Endothelial cell of umbilical vein (primary cell): ENCODE measurements at regions not wholly inside any gene's neighbourhood (a gene's known extent, or its start where the extent isn't known, plus 50 kb on each side); places are given as distances from the start of the nearest gene placed in this dataset.

Source experiments
- BruUV-seq: library from RNA; stranded (reverse); fragments of 400-500 nt; replicated peaks from 2 replicates; lab custom pipeline; 2021; lab: Mats Ljungman, UMichigan
- CTCF ChIA-PET: fragments of 300-600, 350-600 bp; sonication (Branson Sonifier 250); formaldehyde crosslinking; loops from one replicate; lab custom pipeline; 2021; ENCODE audit warnings: antibody characterized with exemption, inconsistent platforms; lab: Charles Lee
- POLR2A ChIA-PET: fragments of 300-600, 350-600 bp; sonication (Branson Sonifier 250); formaldehyde crosslinking; loops from one replicate; lab custom pipeline; 2021; ENCODE audit warnings: antibody characterized with exemption, inconsistent platforms; lab: Charles Lee
- DNase-seq: peaks from one replicate; pipeline ENCODE4 v3.0.0-alpha.2; 2011; ENCODE audit warnings: low read depth, low spot score
- FAIRE-seq: peaks from 2 replicates; lab custom pipeline; 2011; peaks lifted over from hg19 to GRCh38; lab: Jason Lieb, UNC
- H2AFZ ChIP-seq: 2 replicates; pipeline ENCODE4 v1.6.0; 2012; ENCODE audit warnings: low read depth, low read length, control low read depth, inconsistent platforms
- H3K27ac ChIP-seq: 2 replicates; pipeline ENCODE4 v1.5.1; 2011; ENCODE audit warnings: low read depth, mild to moderate bottlenecking, control low read depth, low read length, moderate library complexity; ENCODE audit not compliant: insufficient read depth
- H3K27me3 ChIP-seq, 2 experiments: 2 replicates each; pipeline versions ENCODE4 v1.6.0 to v1.6.1; 2011; ENCODE audit warnings: low read length in 2 of 2, mixed read lengths in 1 of 2; ENCODE audit not compliant: control insufficient read depth in 2 of 2, insufficient read depth in 2 of 2
- H3K36me3 ChIP-seq, 2 experiments: 2 replicates in 1 of 2; 3 replicates in 1 of 2; pipeline ENCODE4 v1.5.1; 2011; ENCODE audit warnings: low read length in 2 of 2, mild to moderate bottlenecking in 1 of 2, moderate library complexity in 1 of 2; ENCODE audit not compliant: control insufficient read depth in 2 of 2, insufficient read depth in 2 of 2; ENCODE audit errors: extremely low read depth in 1 of 2
- H3K4me1 ChIP-seq: 3 replicates; pipeline ENCODE4 v1.5.1; 2011; ENCODE audit warnings: mild to moderate bottlenecking, low read length; ENCODE audit not compliant: control insufficient read depth, insufficient read depth; ENCODE audit errors: extremely low read depth
- H3K4me2 ChIP-seq: 2 replicates; pipeline ENCODE4 v1.6.1; 2011; ENCODE audit warnings: low read length, control low read depth, mixed read lengths; ENCODE audit not compliant: insufficient read depth
- H3K4me3 ChIP-seq, 3 experiments: fragments of 200-600 bp in 1 of 3; sonication (generic), shearing (Covaris generic) in 1 of 3; replicated peaks in 1 of 3; 2 replicates each; pipeline ENCODE4 v1.5.1; 2011 to 2016; ENCODE audit warnings: control low read depth in 3 of 3, low read length in 3 of 3, mild to moderate bottlenecking in 2 of 3, inconsistent platforms in 1 of 3, low read depth in 1 of 3, moderate library complexity in 1 of 3; ENCODE audit not compliant: insufficient read depth in 1 of 3
- H3K79me2 ChIP-seq: 2 replicates; pipeline ENCODE4 v1.6.0; 2012; ENCODE audit warnings: low read length, inconsistent platforms; ENCODE audit not compliant: control insufficient read depth, insufficient read depth
- H3K9ac ChIP-seq: replicated peaks from 2 replicates; pipeline ENCODE3; 2011; ENCODE audit warnings: low read length, control low read depth; ENCODE audit not compliant: insufficient read depth; ENCODE audit errors: extremely low read depth
- H3K9me1 ChIP-seq: replicated peaks from 3 replicates; pipeline ENCODE4 v1.6.0; 2011; ENCODE audit warnings: mild to moderate bottlenecking, low read length; ENCODE audit not compliant: control insufficient read depth, insufficient read depth; ENCODE audit errors: extremely low read depth
- H3K9me3 ChIP-seq: replicated peaks from 2 replicates; pipeline ENCODE4 v1.5.1; 2012; ENCODE audit warnings: low read length, inconsistent platforms; ENCODE audit not compliant: control insufficient read depth, insufficient read depth
- H4K20me1 ChIP-seq: replicated peaks from 2 replicates; pipeline ENCODE3; 2011; ENCODE audit warnings: mild to moderate bottlenecking, low read length; ENCODE audit not compliant: control insufficient read depth, insufficient read depth; ENCODE audit errors: extremely low read depth
- CTCF ChIP-seq, 2 donors: IDR thresholded peaks; 1 replicate in 1 of 2; 2 replicates in 1 of 2; pipeline ENCODE4 v1.5.1; 2011; ENCODE audit warnings: low read length in 2 of 2, mild to moderate bottlenecking in 2 of 2, moderate library complexity in 2 of 2, control low read depth in 1 of 2, inconsistent platforms in 1 of 2, low read depth in 1 of 2; ENCODE audit not compliant: insufficient read depth in 1 of 2; ENCODE audit errors: extremely low read depth in 1 of 2
- EZH2 ChIP-seq: IDR thresholded peaks from 2 replicates; pipeline ENCODE4 v1.6.1; 2012; ENCODE audit warnings: borderline replicate concordance, low read depth, mild to moderate bottlenecking, moderate library complexity, low read length, inconsistent platforms; ENCODE audit not compliant: severe bottlenecking
- FOS ChIP-seq: IDR thresholded peaks from 2 replicates; pipeline ENCODE4 v1.6.1; 2011; ENCODE audit warnings: mild to moderate bottlenecking, low read length, moderate library complexity, borderline replicate concordance; ENCODE audit not compliant: insufficient read depth
- GATA2 ChIP-seq: IDR thresholded peaks from 2 replicates; pipeline ENCODE4 v1.7.0; 2011; ENCODE audit warnings: low read depth, mild to moderate bottlenecking, moderate library complexity, mixed read lengths, low read length; ENCODE audit not compliant: insufficient read length, insufficient read depth
- JUN ChIP-seq: IDR thresholded peaks from 2 replicates; pipeline ENCODE4 v1.6.1; 2011; ENCODE audit warnings: borderline replicate concordance, low read depth; ENCODE audit not compliant: insufficient read length, insufficient read depth
- MAX ChIP-seq: IDR thresholded peaks from 2 replicates; pipeline ENCODE4 v1.6.1; 2011; ENCODE audit not compliant: insufficient read depth, insufficient read length
- MYC ChIP-seq: IDR thresholded peaks from one replicate; pipeline ENCODE4 v1.6.1; 2011; ENCODE audit warnings: mild to moderate bottlenecking, low read depth, low read length
- POLR2A ChIP-seq: IDR thresholded peaks from 2 replicates; pipeline ENCODE4 v1.6.1; 2012; ENCODE audit warnings: low read depth, mild to moderate bottlenecking, control low read depth, low read length
- POLR2AphosphoS5 ChIP-seq: IDR thresholded peaks from 2 replicates; pipeline ENCODE4 v1.6.1; 2012; ENCODE audit warnings: low read depth, mild to moderate bottlenecking, control low read depth, low read length, moderate library complexity; ENCODE audit not compliant: insufficient read depth
- dilution Hi-C: fragments of 300-500 bp; cut with MboI; formaldehyde crosslinking; loops from one replicate; pipeline ENCODE4 v1.15.0; 2019; ENCODE audit warnings: low sequenced_read_pairs; ENCODE audit not compliant: extremely low pct_ligation_motif_present
- intact Hi-C: fragments of 100-400 bp; cut with micrococcal nuclease; formaldehyde crosslinking; loops from one replicate; pipeline ENCODE4 v1.10.0; 2022

GRCh38 chr2:152867397-152867796, 149.0 kb downstream of the ARL6IP6 start:
- no peaks in the 10 kb centered on the region for H3K27me3 ChIP-seq
- dilution Hi-C loops: no loop called here
- ChIA-PET POLR2A (no interaction called here), CTCF (no interaction called here)
- H3K36me3 ChIP-seq: no peaks in the 10 kb centered on the region
- no peaks in the 10 kb centered on the region for H3K9me1 ChIP-seq
- no peak overlapping the region for H3K4me3 ChIP-seq
- H3K9ac ChIP-seq: no peak overlapping the region
- H3K9me3 ChIP-seq: no peaks in the 10 kb centered on the region
- no peak overlapping the region for H2AFZ ChIP-seq
- TF ChIP-seq EZH2 (no peak), POLR2A (no peak), FOS (no peak), CTCF (IDR thresholded peaks at IDR 0.05; ENCODE audit: extremely low read depth in 1 of 2, insufficient read depth in 1 of 2, low read depth in 1 of 2, low read length in 2 of 2) (no peak), POLR2AphosphoS5 (no peak), GATA2 (no peak), JUN (no peak), MAX (no peak), MYC (no peak)
- DNase-seq (no peak), FAIRE-seq (no peak)
- no peak overlapping the region for H3K4me2 ChIP-seq
- intact Hi-C loops: no loop called here
- no peaks in the 10 kb centered on the region for H3K4me1 ChIP-seq
- no peak overlapping the region for H3K27ac ChIP-seq
- no TSS peak for BruUV-seq
- H3K79me2 ChIP-seq: no peaks in the 10 kb centered on the region
- no peaks in the 10 kb centered on the region for H4K20me1 ChIP-seq
